SH-SY5Y (cell line): ENCODE measurements at regions not wholly inside any gene's neighbourhood (a gene's known extent, or its start where the extent isn't known, plus 50 kb on each side); places are given as distances from the start of the nearest gene placed in this dataset.

Experiments
- GATA2 ChIP-seq: IDR thresholded peaks from 2 replicates; pipeline ENCODE4 v1.6.1; 2011; ENCODE audit warnings: mild to moderate bottlenecking, low read depth, low read length
- GATA3 ChIP-seq: IDR thresholded peaks from 2 replicates; pipeline ENCODE4 v1.6.1; 2011; ENCODE audit warnings: low read depth, mild to moderate bottlenecking, low read length, moderate library complexity

DNA sequence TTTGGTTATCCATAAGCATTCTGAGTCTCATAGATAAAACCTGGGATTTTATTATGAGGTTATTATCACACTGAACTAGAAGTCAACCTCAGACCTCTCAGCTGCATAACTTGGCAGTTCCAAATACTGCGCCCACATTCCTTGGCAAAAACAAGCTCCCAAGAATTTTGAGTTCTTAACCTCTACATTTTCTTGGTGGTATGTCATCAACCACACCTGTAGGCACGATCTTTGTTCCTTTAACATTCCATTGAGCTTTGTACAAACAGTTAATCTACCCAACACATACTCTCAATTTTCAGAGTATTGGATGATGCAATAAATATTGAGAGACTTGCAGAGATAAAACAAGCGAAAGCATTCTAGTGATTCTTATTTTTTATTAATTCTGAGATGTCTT lies 371.8 kb upstream of the PRICKLE1 start:
- TF ChIP-seq GATA2 (no peak), GATA3 (no peak)
